ENCODE measurements at regions not wholly inside any gene's neighbourhood (a gene's known extent, or its start where the extent isn't known, plus 50 kb on each side); places are given as distances from the start of the nearest gene placed in this dataset.

DNA sequence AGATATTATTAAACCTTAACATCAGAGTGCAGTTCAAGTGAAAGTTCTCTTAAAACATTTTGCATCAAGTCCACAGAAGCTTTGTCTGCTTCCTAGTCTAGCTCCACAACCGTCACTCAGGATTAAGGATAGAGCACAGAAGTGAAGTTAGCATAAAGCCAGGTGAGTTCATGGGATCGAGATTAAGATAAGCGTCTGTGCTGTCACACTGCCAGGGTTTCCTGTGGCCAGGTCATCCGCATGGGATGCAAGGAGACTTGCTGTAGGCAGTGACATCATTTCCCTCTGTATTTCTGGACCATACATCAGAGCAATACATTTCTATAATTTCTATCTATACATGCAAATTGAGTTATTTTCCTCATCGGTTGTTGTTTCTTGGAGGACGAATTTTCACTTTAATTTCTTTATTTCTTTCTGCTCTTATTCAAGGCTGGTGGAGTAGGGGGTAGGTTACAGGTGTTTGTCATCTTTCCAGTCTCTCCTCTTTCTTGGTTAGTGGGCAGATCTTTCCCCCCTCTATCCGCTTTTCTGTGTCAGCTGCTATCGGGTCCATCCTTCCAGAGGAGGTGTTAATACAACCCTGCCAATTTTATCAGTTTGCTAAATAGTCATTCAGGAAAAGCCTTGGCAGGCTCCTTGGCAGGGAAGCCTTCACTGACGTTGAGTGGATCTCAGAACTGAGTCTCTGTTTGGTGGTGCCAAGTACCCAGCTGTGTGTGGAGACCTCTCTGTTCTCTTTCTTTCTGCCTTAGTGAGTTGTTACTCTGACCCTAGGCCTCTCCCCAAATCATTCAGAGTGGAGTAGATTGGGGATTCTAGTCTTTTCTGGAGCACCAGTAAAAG, 307.6 kb upstream of the MAP3K7 start:
- TF ChIP-seq ZNF274 (IDR thresholded peaks at IDR 0.05; ENCODE audit: low read depth, low read length) = no peak
- no peak for TF ChIP-seq SUZ12 (IDR thresholded peaks at IDR 0.05; ENCODE audit: extremely low read depth, insufficient read depth, insufficient read length)
- TF ChIP-seq YY1 (IDR thresholded peaks at IDR 0.05; ENCODE audit: insufficient read depth, insufficient read length) = no peak
